ENCODE measurements at regions not wholly inside any gene's neighbourhood (a gene's known extent, or its start where the extent isn't known, plus 50 kb on each side); places are given as distances from the start of the nearest gene placed in this dataset.

DNA sequence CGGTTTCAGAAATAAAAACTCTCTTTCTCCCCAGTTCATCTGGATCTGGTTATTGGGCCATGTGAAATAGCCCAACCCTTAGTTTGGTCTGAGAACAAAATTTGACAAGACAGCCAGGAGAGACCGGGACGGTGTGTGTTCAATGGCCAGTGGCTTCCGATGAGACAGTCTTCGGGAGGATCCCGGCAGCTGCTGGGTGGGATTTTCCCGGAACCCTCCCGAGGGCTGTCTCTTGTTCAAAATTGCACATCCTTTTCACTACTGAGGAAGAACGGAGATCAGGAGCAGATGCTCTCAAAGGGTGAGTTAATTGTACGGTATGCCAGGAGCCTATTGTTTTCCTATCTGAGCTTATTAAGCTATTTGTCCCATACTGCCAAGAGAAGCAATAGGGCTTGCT is 166.5 kb downstream of the PRR32 start:
- Histone ChIP-seq H3K27me3 (ENCODE audit: insufficient read depth, low read depth, low read length) (no peaks in the 10 kb centered on the region), H4K20me1 (ENCODE audit: insufficient read depth) (no peaks in the 10 kb centered on the region), H2AFZ (ENCODE audit: low read depth, low read length) (no peak overlapping the region), H3K9me3 (ENCODE audit: low read length) (no peaks in the 10 kb centered on the region), H3K4me3 (ENCODE audit: low read length) (no peak overlapping the region), H3K36me3 (ENCODE audit: insufficient read depth, low read length) (no peaks in the 10 kb centered on the region), H3K9ac (ENCODE audit: low read length) (no peak overlapping the region), H3K79me2 (replicated peaks; ENCODE audit: insufficient read depth, low read length) (no peaks in the 10 kb centered on the region), H3K27ac (ENCODE audit: low read length) (no peak overlapping the region), H3K4me2 (ENCODE audit: low read length) (no peak overlapping the region), H3F3A (ENCODE audit: insufficient read depth, low read length, poor library complexity, severe bottlenecking) (no peaks in the 10 kb centered on the region), H3K9me2 (ENCODE audit: insufficient read depth, low read length) (no peaks in the 10 kb centered on the region)
- TF ChIP-seq SMC3 (conservative IDR thresholded peaks at IDR 0.05; ENCODE audit: poor library complexity) (no peak), MXI1 (conservative IDR thresholded peaks at IDR 0.05; ENCODE audit: poor library complexity, severe bottlenecking) (no peak)

DNA sequence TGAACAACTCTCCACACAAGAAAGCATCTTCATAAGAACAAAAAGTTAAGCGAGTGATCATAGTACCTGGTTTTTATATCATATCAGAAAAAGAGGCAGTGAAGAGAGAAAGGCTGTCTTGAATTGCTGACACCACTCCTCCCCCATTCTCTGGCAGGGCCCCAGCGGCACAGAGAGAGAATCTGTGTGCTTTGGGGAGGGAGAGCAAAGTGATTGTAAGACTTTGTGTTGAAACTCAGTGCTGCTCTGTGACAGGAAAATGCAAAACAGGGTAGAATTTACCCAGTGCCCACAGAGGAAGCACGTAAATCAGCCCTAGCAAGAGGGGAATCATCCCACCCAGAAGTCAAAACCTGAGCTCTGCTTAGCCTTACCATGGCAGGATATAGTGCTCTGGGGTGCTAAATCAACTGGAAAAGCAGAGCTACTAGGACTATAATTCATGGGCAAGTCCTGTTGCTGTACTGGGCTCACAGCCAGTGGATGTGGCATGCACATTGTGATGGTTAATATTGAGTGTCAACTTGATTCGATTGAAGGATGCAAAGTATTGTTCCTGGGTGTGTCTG is 174.6 kb downstream of the PRR32 start:
- H4K20me1 ChIP-seq (ENCODE audit: insufficient read depth): no peaks in the 10 kb centered on the region
- H3K9me3 ChIP-seq (ENCODE audit: low read length): no peaks in the 10 kb centered on the region
- no peak overlapping the region for H3K9ac ChIP-seq (ENCODE audit: low read length)
- no peak overlapping the region for H3K27ac ChIP-seq (ENCODE audit: low read length)
- H3K79me2 ChIP-seq (replicated peaks; ENCODE audit: insufficient read depth, low read length): no peaks in the 10 kb centered on the region
- TF ChIP-seq POLR2AphosphoS5 (IDR thresholded peaks at IDR 0.05) (no peak), EP300 (conservative IDR thresholded peaks at IDR 0.05; ENCODE audit: poor library complexity, severe bottlenecking) (no peak), SMC3 (conservative IDR thresholded peaks at IDR 0.05; ENCODE audit: poor library complexity) (no peak)
- H3K27me3 ChIP-seq (ENCODE audit: insufficient read depth, low read depth, low read length): no peaks in the 10 kb centered on the region
- no peak overlapping the region for H3K4me3 ChIP-seq (ENCODE audit: low read length)
- no peaks in the 10 kb centered on the region for H3K9me2 ChIP-seq (ENCODE audit: insufficient read depth, low read length)
- no peaks in the 10 kb centered on the region for H3F3A ChIP-seq (ENCODE audit: insufficient read depth, low read length, poor library complexity, severe bottlenecking)
- no peak overlapping the region for H3K4me2 ChIP-seq (ENCODE audit: low read length)
- no peak overlapping the region for H2AFZ ChIP-seq (ENCODE audit: low read depth, low read length)
- H3K36me3 ChIP-seq (ENCODE audit: insufficient read depth, low read length): no peaks in the 10 kb centered on the region

DNA sequence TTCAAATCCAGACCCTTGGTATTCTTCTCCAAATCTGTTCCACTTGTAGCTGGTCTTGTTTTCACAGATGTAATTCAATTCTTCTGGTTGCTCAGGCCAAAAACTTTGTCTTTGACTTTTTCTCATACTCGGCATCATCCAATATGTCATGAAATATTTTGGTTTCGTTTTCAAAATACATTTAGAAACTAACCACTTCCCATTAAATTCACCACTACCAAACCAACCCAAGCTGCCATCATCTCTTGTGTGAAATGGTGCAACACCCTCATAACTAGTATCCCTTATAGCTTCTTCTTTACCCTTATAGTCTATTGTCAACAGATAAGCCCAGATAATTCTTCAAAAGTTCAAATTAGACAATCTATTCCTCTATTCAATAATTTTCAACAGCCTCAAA is 192.1 kb downstream of the PRR32 start:
- Histone ChIP-seq H3K27me3 (ENCODE audit: insufficient read depth, low read depth, low read length) (no peaks in the 10 kb centered on the region), H3K9me2 (ENCODE audit: insufficient read depth, low read length) (no peaks in the 10 kb centered on the region), H2AFZ (ENCODE audit: low read depth, low read length) (no peak overlapping the region), H3K4me3 (ENCODE audit: low read length) (no peak overlapping the region), H3K9ac (ENCODE audit: low read length) (no peak overlapping the region), H3K36me3 (ENCODE audit: insufficient read depth, low read length) (no peaks in the 10 kb centered on the region), H3K79me2 (replicated peaks; ENCODE audit: insufficient read depth, low read length) (no peaks in the 10 kb centered on the region), H3K4me2 (ENCODE audit: low read length) (no peak overlapping the region), H3F3A (ENCODE audit: insufficient read depth, low read length, poor library complexity, severe bottlenecking) (no peaks in the 10 kb centered on the region), H3K27ac (ENCODE audit: low read length) (no peak overlapping the region), H3K9me3 (ENCODE audit: low read length) (no peaks in the 10 kb centered on the region), H4K20me1 (ENCODE audit: insufficient read depth) (no peaks in the 10 kb centered on the region)
- no peak for TF ChIP-seq RAD21 (conservative IDR thresholded peaks at IDR 0.05)
- TF ChIP-seq, protein P1, sequence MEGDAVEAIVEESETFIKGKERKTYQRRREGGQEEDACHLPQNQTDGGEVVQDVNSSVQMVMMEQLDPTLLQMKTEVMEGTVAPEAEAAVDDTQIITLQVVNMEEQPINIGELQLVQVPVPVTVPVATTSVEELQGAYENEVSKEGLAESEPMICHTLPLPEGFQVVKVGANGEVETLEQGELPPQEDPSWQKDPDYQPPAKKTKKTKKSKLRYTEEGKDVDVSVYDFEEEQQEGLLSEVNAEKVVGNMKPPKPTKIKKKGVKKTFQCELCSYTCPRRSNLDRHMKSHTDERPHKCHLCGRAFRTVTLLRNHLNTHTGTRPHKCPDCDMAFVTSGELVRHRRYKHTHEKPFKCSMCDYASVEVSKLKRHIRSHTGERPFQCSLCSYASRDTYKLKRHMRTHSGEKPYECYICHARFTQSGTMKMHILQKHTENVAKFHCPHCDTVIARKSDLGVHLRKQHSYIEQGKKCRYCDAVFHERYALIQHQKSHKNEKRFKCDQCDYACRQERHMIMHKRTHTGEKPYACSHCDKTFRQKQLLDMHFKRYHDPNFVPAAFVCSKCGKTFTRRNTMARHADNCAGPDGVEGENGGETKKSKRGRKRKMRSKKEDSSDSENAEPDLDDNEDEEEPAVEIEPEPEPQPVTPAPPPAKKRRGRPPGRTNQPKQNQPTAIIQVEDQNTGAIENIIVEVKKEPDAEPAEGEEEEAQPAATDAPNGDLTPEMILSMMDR (IDR thresholded peaks at IDR 0.05; ENCODE audit: poor library complexity, severe bottlenecking): no peak
- TF ChIP-seq SMC3 (conservative IDR thresholded peaks at IDR 0.05; ENCODE audit: poor library complexity): no peak
- no peak for TF ChIP-seq EZH2 (IDR thresholded peaks at IDR 0.05; ENCODE audit: borderline replicate concordance, insufficient read depth, low read length, poor library complexity, severe bottlenecking)
- no peak for TF ChIP-seq EP300 (conservative IDR thresholded peaks at IDR 0.05; ENCODE audit: poor library complexity, severe bottlenecking)
- TF ChIP-seq POLR2AphosphoS5 (IDR thresholded peaks at IDR 0.05): no peak
- no peak for TF ChIP-seq TAF1 (IDR thresholded peaks at IDR 0.05; ENCODE audit: low read depth)
- TF ChIP-seq MXI1 (conservative IDR thresholded peaks at IDR 0.05; ENCODE audit: poor library complexity, severe bottlenecking): no peak
- no peak for TF ChIP-seq REST (IDR thresholded peaks at IDR 0.05; ENCODE audit: borderline replicate concordance)

All from neural cell (in vitro differentiated cells).